LHCN-M2 (cell line): ENCODE measurements at regions not wholly inside any gene's neighbourhood (a gene's known extent, or its start where the extent isn't known, plus 50 kb on each side); places are given as distances from the start of the nearest gene placed in this dataset.

Experiments used
- DNase-seq: peaks from one replicate; pipeline ENCODE4 v3.0.0-alpha.2; 2012; ENCODE audit warnings: low read depth

DNA sequence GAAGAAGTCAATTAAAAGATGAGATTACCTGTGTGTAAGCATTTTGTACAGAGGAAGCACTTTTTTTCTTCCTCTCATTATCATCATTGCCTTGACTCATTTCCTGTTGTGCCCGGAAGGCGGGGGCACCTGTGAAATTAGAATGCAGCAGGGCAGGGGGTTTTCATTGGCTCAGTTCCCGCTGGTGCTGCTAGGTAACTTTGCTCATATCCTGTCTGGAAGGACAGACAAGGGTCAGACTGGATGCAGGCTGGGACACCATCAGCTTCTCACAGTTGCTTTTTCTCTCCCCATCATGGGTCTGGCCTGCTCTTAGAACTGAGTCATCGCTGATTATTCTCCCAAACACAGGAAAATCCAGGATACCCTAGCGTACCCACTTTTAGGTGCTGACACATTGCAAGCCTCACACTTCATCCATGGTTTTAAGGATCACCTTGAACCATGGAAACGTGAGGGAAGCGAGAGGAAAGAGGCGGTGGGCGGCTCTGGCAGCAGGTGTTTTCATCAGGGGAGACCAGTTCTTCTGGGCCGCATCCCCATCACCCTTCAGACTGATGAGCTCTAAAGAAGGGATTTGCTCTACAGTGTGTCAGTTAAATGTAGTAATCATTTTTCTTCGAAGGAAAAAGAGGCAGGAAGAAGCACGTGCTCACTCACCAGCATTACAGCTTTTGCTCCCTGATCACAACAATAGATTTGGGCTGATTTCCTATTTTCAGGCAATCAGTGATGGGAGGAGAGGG lies 195.7 kb upstream of the SASH1 start:
- no peak for DNase-seq

DNA sequence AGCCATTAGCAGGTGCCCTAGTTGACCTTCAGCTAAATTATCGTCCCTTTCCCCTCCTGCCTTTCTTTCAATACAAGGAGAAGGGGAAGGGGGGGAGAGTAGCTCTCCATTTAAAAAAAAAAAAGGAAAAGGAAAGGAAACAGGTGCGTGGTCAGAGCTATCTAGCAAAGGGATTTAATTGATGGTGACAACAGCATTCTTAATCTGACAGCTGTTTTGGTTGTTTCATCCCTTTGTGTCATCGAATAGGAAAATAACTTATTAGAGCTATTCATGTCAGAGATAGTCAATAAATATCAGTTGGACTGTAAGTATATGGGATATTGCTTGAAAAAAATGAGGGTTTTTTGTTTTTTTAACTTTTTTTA lies 195.2 kb upstream of the SASH1 start:
- DNase-seq, result peak; percentile 21

DNA sequence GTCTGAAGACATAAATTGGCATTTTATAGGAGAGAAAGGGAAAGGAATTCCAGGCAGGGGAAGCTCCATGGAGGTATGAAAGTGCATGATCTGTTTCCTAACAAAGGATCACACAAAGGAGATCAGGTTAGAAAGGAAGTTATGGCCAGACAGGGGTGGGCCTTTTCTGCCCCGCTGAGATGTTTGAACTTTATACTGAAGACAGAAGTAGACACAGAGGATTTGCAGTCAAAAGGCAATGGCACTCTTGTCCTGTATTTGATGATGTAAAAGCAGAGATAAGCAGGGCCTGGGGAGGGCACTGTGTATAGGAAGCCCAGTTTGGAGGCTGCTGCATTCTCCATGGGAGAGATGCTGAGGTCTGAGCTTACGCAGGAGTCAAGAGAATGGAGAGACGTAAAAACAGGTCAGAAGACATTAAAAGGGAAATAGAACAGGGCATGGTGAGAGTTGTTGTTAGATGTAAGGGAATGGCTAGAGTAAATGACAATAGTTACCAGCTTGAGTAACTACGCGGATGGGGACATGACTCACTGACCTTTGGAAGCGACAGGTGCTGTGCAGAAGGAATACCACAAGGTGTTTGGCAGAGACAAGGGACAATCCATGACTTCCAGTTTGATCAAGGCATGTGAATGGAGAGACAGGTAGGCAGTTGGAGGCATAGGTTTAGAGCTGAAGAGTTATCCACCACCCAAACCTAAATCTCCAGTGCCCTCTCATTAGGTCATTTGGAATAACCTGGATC lies 190.6 kb upstream of the SASH1 start:
- no peak for DNase-seq

DNA sequence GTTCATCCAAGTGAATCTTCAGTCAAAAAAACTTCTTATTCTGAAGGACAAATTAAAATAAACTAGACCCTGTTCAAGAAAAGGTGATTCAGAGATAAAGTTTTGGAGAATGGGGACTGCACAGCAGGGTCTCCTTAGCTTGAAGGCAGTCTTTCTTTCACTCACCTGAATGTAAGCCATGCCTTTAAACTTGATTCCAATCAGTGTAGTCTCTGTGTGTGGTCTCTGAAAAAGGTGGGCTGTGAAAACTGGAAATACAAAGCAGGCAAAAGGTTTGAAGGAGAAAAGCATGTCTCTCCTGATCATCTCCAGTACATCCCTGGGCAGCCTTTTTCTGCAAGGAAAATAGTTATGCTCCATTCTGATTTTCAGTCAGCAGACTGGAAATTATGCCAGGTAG lies 188.0 kb upstream of the SASH1 start:
- no peak for DNase-seq

DNA sequence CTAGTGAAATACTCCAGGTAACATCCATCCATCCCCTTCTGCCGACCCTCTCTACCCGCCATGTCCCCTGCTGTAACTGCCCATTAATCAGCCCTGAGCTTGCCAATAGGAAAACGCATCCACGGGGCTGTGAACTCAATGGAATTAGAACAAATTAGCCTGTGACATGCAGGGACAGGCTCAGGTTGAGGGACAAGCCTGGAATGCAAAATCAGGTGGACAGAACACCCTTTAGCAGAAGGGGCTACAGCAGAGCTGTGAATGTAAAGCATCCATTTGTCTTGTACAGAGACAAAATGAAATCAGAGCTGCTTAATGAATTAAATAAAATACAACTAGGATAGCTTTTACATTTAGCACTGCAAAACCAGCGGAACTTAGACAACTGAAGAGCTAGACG lies 187.3 kb upstream of the SASH1 start:
- DNase-seq, result no peak

DNA sequence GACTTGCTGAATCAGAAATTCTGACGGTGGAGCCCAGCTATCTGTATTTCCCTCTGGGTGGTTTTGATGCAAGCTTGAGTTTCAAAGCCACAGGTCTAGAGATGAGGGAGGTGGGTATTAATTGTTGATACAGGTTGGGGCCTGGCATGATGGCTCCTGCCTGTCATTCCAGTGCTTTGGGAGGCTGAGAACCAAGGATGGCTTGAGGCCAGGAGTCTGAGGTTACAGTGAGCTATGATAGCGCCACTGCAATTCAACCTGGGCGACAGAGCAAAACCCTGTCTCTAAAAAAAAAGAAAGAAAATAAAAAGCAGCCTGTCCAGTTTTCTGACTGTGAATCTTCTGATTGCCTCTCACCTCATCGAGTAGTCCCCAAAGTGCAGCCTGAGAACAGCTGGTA lies 184.8 kb upstream of the SASH1 start:
- no peak for DNase-seq

DNA sequence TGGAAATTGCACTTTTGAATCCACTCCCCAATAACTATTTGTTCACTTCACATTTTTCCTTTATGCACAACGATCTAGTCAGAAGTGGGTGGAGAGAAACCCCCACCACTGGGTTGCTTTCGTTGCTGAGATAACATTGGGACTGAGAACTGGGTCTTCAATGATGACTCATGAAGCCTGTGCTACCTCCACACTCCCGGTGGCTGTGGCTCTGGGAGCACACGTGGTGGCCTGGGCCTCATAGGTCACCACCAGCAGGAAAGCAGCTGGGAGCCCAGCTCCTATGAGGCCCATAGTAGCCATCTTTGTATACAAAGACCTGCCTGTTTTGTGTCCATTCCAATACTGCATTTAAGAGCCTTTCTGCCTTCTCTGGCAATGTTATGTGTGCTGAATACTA lies 178.0 kb upstream of the SASH1 start:
- no peak for DNase-seq

DNA sequence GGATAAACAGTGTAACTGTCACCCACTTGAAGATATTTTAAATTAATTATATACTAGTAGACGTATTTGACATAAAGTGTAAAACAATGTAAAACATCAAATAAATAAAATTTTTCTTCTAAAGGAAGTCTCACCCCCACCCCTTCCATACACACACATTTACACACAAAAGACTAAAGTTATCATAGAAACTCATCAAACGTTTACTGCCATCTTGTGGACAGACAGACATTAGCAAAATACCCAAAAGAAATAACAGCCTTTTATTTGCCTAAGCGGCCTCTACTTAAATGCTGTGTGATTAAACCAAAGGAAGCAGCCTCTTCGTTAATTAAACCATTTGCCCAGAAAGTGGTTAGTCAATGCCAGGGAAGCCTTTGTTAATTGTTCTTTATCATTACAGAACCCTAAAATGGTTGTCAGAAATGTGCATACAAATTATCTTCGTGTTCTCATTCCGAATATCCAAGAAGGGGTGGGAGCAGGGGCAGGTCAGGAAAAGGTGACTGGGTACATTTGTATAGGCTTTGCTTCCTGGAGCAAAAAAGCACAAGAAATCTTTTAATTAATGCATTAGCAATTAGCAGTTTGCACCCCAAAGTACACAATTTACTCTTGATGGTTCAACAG lies 176.2 kb upstream of the SASH1 start:
- peak; percentile 66 for DNase-seq

DNA sequence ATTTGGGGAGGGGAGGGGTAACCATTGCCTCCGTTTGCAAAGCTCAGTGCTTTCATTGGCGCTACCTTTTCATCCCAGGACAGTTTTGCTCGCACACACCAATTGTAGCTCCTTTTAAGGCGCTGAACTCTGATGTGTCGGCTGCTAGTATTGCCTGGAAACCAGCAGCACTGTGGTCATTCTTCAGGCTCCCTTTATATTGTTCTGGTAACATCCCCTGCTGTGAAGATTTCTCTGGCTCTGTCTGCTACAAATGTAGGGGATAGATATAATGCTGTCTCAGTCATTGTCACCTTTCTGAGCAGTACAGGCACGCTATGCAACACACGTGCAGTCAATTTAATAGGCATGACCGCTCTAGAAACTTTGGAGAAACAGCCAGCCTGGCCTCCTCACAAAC lies 172.9 kb upstream of the SASH1 start:
- no peak for DNase-seq

DNA sequence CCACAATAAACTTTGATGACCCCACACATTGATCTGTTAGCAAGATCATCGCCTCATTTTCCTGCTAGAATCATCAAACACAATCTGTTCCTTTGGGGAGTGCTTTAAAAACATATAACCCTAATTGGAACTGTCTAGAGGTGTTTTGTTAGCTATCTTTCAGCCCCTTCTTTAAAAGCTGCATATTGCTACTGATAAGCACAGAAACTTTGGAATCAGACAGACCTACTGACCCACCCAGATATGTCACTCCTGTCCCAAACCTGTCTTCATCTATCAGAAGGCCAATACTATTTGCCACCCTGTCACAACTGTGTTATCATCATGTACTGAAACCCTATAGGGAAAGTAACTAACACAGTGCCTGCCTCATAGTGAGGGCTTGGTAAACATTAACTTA lies 172.4 kb upstream of the SASH1 start:
- DNase-seq, result no peak

DNA sequence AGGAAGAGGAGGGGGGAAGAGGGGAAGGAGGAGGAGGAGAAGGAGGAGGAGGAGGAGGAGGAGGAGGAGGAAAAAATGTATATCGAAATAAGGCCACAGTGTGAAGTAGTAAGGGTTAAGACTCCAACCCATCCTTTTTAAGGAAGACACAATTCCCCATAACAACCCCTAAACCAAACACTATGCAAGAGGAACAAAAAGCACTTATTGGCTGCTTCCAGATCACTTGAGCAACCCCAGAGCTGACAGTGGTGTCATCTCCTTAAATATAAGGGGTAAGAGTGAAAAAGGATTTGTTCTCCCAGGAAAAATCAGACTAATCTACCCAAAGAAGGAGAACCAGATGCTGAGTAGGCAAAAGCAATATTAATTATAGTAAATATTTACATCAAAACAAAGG lies 169.1 kb upstream of the SASH1 start:
- DNase-seq, result no peak

DNA sequence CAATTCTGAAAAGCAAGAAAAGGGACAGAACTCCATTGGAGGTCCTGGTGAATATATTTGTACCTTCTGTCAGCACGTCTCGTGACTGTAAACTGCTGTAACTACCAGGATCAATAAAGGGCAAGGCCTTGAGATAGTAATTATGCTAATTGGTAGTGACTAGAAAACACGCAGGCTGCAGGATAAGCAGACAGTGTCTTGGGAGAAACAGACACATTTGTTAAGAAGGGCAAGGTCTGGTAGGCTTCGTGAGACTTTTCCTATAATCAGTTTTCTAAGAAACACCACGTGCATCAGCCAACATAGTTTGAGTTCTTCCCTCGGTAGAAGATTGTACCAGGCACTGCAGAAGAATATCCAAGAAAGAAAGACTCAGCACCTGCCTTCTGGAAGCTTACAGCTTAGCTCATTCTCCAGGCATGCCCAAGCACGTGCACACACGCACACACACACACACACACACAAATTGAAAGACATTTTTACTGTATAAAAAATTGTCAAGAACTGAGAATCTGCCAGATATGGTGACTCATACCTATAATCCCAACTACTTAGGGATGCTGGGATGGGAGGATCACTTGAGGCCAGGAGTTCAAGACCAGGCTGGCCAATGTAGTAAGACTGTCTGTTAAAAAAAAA lies 167.0 kb upstream of the SASH1 start:
- DNase-seq, result peak; percentile 32

DNA sequence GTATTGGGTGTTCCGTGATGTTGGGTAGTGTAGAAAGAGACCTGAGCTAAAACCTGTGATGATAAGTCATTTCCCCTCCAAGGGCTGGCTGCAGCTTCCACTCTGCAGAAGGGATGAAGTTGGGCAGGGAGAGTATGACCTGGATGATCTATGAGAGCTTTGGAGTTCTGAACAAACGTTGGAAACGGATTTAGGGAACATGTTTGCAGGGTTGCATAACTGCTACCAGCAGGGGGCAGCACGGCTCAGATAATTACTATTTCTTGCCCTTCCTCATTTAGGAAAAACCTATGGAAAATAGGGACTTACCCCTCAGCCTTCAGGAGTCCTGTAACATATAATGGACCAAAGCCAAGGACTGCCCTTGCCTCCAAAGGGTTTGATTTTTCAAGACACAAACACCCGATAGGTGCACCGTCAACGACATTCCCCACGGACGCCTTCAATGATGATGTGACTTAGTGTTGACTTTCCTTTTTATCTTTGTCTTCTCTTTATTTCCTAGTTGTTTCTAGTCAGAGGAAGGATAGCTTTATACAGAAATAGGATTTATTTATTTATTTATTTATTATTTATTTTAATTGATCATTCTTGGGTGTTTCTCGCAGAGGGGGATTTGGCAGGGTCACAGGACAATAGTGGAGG lies 164.9 kb upstream of the SASH1 start:
- DNase-seq, result peak; percentile 61

DNA sequence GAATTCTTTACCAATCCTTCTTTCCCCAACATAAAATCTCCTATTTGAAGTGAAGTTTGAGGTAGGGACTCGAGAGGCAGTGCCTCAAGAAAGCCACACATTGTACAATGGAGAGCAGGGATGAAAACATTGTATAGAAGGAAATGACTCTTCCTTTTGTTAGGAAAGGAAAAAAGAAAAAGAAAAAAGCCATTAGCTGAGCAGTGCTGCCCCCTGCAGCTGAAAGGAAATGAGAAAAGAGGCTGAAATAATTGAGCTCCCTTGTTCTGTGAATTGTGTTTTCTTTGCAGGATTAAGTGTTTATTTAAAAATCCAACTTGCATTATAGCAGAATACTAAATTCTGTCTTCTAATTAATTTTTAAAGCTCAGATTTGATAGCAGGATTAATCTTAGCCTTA lies 162.9 kb upstream of the SASH1 start:
- DNase-seq, result peak; percentile 50

DNA sequence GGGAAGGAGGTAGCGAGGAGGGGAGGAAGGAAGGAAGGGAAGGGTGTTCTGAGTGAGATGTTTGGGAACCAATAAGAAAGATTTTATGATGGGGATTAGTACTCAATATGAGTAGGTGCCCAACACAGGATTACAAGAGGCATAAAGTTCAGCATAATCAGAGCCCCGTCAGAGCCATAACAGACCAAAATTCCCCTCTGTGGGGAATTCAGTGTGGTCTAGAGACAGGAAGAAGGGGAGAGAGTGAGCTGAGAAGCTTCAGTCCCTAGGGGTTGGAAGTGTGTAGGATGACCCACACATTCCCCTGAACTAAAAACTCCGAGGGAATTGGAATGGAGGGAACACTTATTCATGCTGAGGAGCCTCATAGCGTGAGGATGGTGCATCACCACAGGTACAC lies 160.3 kb upstream of the SASH1 start:
- no peak for DNase-seq

DNA sequence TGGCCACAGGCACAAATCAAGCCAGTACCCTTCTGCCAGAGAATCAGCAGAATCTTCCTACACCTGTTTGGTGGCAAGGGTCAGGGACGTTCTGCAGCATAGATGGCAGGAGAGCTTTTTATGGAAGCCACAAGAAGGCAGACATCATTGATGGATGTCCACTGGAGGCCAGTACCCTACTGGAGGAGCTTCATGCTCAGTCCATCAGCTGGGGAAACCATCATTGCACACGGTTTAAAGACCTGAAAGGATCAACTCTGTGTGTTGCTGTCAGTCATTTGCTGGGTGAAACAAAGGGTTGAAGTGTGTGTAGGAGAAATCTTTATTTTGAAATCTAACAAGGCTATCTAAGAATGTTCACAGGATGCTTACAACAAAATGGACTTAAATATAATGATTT lies 158.9 kb upstream of the SASH1 start:
- DNase-seq, result peak; percentile 32

DNA sequence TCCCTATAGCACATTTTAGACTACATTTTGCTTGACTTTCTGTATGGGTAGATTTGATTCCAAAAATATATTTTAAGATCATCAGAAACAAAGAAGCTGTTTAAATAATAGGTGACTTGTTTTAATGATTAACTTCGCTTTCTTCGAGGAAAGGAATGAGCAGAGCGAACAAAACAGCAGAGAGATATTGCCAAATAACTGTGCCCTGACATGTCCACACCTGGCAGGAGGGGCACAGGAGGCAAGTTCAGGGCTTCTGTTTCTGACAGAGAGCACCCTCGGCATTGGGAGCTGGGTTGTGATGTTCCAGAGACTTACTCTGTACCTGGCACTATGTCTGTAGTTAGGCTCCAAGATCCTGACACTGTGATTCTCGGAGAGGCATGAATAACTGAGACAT lies 155.7 kb upstream of the SASH1 start:
- DNase-seq, result no peak

DNA sequence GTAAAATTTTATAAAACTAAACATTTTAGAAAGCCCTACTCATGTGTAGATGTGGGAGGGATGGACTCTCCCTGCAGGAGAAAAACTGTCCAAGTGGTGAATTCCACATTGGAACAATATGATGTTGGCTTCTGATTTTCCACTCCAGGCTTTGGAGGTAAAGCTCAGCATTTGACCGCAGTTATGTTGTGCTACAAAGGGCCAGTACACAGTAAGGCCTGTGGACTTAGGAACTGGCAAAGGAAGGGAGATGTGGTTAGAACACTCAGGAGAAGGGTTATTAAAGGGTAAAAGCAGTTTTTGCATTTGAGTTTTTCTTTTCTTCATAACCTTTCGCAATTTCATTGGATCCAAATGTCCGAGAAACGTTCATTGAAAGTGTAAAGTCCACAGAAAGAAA lies 150.3 kb upstream of the SASH1 start:
- peak; percentile 97 for DNase-seq

DNA sequence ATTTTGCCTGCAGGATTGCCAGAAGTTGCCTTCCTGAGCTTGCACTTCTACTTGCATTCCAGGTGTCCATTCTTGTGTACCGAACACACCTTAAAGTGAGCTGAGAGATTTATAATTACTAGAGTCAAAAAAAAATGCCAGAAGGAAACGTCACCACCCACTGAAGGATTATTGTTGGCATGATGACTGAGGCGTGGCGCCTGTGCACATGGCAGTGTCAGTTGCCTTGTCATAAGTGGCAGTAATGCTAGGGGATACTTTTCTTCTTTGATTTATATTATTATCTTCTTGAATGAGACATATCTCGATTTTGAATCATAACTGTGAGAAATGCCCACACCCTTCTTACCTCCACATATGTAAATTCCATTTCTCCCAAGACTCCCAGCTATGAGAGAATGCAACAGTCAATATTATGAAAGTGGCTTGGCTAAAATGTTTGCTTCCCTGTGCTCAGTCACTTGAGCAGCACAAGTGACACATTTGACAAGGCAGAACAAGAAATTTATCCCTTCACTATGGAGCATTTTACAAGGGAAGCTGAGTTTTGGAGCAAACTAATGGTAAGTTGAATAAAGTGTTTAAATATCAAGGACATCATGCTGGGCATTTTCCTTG lies 149.5 kb upstream of the SASH1 start:
- DNase-seq, result peak; percentile 79

DNA sequence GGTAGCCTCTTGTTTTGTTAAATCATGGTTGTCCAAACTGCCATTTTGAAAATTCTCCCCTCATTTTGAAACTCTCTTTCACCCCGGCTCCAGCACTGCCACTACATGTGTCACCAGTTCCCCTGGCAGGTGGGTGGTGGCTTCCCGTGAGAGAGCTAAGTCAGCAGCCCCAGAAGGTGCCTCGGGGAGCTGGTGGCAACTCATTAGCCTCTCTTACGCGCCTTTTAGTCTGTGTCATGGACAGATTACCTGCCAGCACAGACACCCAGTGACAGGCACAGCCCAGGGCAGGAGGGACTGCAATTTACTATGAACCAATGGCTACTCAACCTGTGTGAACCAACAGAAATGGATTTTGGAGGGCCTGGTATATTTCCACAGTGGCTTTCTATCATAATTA lies 147.1 kb upstream of the SASH1 start:
- no peak for DNase-seq

DNA sequence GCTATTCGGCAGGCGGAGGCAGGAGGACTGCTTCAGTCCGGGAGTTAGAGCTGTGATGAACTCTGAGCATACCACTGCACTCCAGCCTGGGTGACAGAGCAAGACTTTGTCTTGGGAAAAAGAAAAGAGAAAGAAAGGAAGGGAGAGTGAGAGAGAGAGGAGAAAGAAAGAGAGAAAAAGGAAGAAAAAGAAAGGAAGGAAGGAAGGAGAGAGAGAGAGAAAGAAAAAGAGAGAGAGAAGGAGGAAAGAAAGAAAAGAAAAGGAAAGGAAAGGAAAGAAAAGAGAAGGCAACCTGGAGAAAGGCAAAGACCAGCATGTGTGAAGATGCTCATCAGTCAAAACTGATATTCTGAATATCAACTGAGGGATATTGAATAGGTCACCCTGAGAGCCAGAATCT lies 143.1 kb upstream of the SASH1 start:
- DNase-seq, result no peak

DNA sequence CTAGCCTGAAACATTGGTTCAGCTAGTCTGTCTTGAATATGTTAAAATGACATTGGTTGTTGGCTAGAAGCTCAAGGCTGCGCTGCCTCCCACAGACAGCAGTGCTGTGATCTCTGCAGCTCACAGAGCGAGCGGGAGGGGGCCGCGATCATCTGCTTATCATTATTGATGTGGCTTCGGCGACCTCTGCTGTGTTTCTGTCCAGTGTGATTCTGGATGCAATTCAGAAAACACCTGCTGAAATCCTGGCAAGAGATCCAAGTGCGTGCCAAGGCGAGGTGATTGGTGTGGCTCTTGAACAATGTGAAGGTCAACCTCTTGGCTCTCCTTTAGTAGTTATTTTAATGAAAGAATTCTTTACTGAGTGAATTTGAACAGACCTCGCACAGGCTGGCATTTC lies 142.3 kb upstream of the SASH1 start:
- DNase-seq, result no peak
